Sigmoid colon (tissue), 4 donors: ENCODE measurements at regions not wholly inside any gene's neighbourhood (a gene's known extent, or its start where the extent isn't known, plus 50 kb on each side); places are given as distances from the start of the nearest gene placed in this dataset.

Experiments used
- EP300 ChIP-seq, 4 donors: sonication (generic); formaldehyde crosslinking; IDR thresholded peaks; one replicate each; pipeline ENCODE4 v1.6.1; 2017; ENCODE audit warnings: antibody characterized with exemption in 4 of 4
- POLR2A ChIP-seq, 2 donors: fragments of 450-650 bp; IDR thresholded peaks; one replicate each; pipeline ENCODE4 v1.6.1; 2016; ENCODE audit warnings: antibody characterized with exemption in 2 of 2, mild to moderate bottlenecking in 2 of 2, moderate library complexity in 2 of 2
- TF ChIP-seq, protein P1 (sequence below), 4 experiments: fragments of 450-650 bp in 3 of 4; fragments of 200-600 bp in 1 of 4; IDR thresholded peaks; one replicate each; pipeline ENCODE4 v1.5.1; 2016 to 2019; ENCODE audit warnings: antibody characterized with exemption in 4 of 4, mild to moderate bottlenecking in 3 of 4, moderate library complexity in 2 of 4

DNA sequence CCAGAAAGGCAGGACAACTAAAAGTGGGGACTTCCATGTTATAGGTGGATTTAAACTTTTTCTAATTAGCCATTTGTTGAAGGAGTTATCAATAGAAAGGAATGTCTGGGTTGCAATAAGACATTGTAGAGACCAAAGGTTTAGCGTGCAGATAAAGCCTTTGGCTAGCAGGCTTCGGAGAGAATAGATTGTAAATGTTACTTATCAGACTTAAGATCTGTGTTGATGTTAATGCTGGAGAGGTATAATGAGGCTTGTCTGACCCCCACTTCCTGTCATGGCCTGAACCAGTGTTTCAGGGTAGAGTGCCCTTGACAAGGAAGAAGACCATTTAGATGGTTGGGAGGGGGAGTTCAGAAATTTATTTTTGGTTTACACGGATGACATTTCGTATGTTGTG lies 67.1 kb upstream of the SPIN4 start:
- TF ChIP-seq, protein P1, sequence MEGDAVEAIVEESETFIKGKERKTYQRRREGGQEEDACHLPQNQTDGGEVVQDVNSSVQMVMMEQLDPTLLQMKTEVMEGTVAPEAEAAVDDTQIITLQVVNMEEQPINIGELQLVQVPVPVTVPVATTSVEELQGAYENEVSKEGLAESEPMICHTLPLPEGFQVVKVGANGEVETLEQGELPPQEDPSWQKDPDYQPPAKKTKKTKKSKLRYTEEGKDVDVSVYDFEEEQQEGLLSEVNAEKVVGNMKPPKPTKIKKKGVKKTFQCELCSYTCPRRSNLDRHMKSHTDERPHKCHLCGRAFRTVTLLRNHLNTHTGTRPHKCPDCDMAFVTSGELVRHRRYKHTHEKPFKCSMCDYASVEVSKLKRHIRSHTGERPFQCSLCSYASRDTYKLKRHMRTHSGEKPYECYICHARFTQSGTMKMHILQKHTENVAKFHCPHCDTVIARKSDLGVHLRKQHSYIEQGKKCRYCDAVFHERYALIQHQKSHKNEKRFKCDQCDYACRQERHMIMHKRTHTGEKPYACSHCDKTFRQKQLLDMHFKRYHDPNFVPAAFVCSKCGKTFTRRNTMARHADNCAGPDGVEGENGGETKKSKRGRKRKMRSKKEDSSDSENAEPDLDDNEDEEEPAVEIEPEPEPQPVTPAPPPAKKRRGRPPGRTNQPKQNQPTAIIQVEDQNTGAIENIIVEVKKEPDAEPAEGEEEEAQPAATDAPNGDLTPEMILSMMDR (IDR thresholded peaks at IDR 0.05): no peak
- TF ChIP-seq POLR2A (IDR thresholded peaks at IDR 0.05) (no peak), EP300 (IDR thresholded peaks at IDR 0.05) (no peak)
